H1 (cell line): ENCODE measurements at regions not wholly inside any gene's neighbourhood (a gene's known extent, or its start where the extent isn't known, plus 50 kb on each side); places are given as distances from the start of the nearest gene placed in this dataset.

ENCODE experiments used
- ATF2 ChIP-seq: IDR thresholded peaks from 2 replicates; pipeline ENCODE4 v1.6.1; 2012; ENCODE audit warnings: low read length, inconsistent platforms
- ATF3 ChIP-seq: IDR thresholded peaks from 2 replicates; pipeline ENCODE4 v1.6.1; 2011; ENCODE audit warnings: low read depth, mild to moderate bottlenecking, low read length; ENCODE audit not compliant: insufficient read depth
- CREB1 ChIP-seq: IDR thresholded peaks from 2 replicates; pipeline ENCODE4 v1.6.1; 2012; ENCODE audit warnings: inconsistent platforms
- CTCF ChIP-seq, 3 experiments: IDR thresholded peaks; 1 replicate in 2 of 3; 2 replicates in 1 of 3; pipeline versions ENCODE4 v1.5.1 to v1.6.1; 2011; ENCODE audit warnings: low read length in 3 of 3, mild to moderate bottlenecking in 3 of 3, inconsistent platforms in 2 of 3, low read depth in 1 of 3, moderate library complexity in 1 of 3; ENCODE audit not compliant: insufficient read depth in 1 of 3; ENCODE audit errors: control extremely low read depth in 1 of 3
- GABPA ChIP-seq: IDR thresholded peaks from 2 replicates; pipeline ENCODE4 v1.6.1; 2011; ENCODE audit warnings: mild to moderate bottlenecking, low read length, moderate library complexity, borderline replicate concordance; ENCODE audit not compliant: insufficient read depth
- POLR2A ChIP-seq, 2 experiments: IDR thresholded peaks; 1 replicate in 1 of 2; 2 replicates in 1 of 2; pipeline ENCODE4 v1.6.1; 2011; ENCODE audit warnings: low read depth in 2 of 2, low read length in 2 of 2, mild to moderate bottlenecking in 2 of 2; ENCODE audit errors: control extremely low read depth in 1 of 2
- RAD21 ChIP-seq, 2 experiments: IDR thresholded peaks in 1 of 2; conservative IDR thresholded peaks in 1 of 2; 2 replicates each; pipeline ENCODE4 v1.6.1; 2011; ENCODE audit warnings: low read depth in 2 of 2, low read length in 2 of 2, improper control_type of control experiment in 1 of 2, inconsistent platforms in 1 of 2, mild to moderate bottlenecking in 1 of 2, moderate library complexity in 1 of 2
- RFX5 ChIP-seq: IDR thresholded peaks from 2 replicates; pipeline ENCODE4 v1.6.1; 2011; ENCODE audit warnings: low read depth, low read length, improper control_type of control experiment, borderline replicate concordance
- RXRA ChIP-seq: IDR thresholded peaks from 2 replicates; pipeline ENCODE4 v1.6.1; 2011; ENCODE audit warnings: low read depth, mild to moderate bottlenecking, low read length, moderate library complexity; ENCODE audit not compliant: insufficient read depth
- SP1 ChIP-seq: IDR thresholded peaks from 2 replicates; pipeline ENCODE4 v1.6.1; 2011; ENCODE audit warnings: low read depth, low read length
- SP2 ChIP-seq: IDR thresholded peaks from 2 replicates; pipeline ENCODE4 v1.6.1; 2012; ENCODE audit warnings: mild to moderate bottlenecking, low read length, inconsistent platforms
- TAF7 ChIP-seq: optimal IDR thresholded peaks from 2 replicates; pipeline ENCODE3; 2011; ENCODE audit warnings: low read depth, mild to moderate bottlenecking, inconsistent platforms, low read length, moderate library complexity, borderline replicate concordance
- USF2 ChIP-seq: IDR thresholded peaks from 2 replicates; pipeline ENCODE4 v1.6.1; 2011; ENCODE audit warnings: low read length, improper control_type of control experiment
- YY1 ChIP-seq: IDR thresholded peaks from 2 replicates; pipeline ENCODE4 v1.6.1; 2011; ENCODE audit warnings: low read depth, mild to moderate bottlenecking, low read length

GRCh38 chr13:107713314-107713713, 502.0 kb downstream of the LIG4 start:
- TF ChIP-seq SP2 (no peak), CTCF (IDR thresholded peaks at IDR 0.05; ENCODE audit: control extremely low read depth in 1 of 3, insufficient read depth in 1 of 3, low read depth in 1 of 3, low read length in 3 of 3) (no peak), RXRA (no peak), RFX5 (no peak), YY1 (no peak), GABPA (no peak), POLR2A (IDR thresholded peaks at IDR 0.05; ENCODE audit: control extremely low read depth in 1 of 2, low read depth in 2 of 2, low read length in 2 of 2) (no peak), SP1 (no peak), ATF3 (no peak), USF2 (no peak), RAD21 (IDR thresholded peaks at IDR 0.05 in 1 of 2, conservative IDR thresholded peaks at IDR 0.05 in 1 of 2; ENCODE audit: low read depth in 2 of 2, low read length in 2 of 2) (no peak), ATF2 (no peak), CREB1 (no peak), TAF7 (no peak)
